ENCODE measurements at regions not wholly inside any gene's neighbourhood (a gene's known extent, or its start where the extent isn't known, plus 50 kb on each side); places are given as distances from the start of the nearest gene placed in this dataset.

- no peak for TF ChIP-seq CTCF (conservative IDR thresholded peaks at IDR 0.05; ENCODE audit: low read depth, low read length)
- no peak for TF ChIP-seq EZH2phosphoT487 (IDR thresholded peaks at IDR 0.05; ENCODE audit: borderline replicate concordance, low read length)
Observed at GRCh38 chr12:58750484-58750883, 169.8 kb downstream of the LRIG3 start.
